ENCODE measurements at regions not wholly inside any gene's neighbourhood (a gene's known extent, or its start where the extent isn't known, plus 50 kb on each side); places are given as distances from the start of the nearest gene placed in this dataset.

DNA sequence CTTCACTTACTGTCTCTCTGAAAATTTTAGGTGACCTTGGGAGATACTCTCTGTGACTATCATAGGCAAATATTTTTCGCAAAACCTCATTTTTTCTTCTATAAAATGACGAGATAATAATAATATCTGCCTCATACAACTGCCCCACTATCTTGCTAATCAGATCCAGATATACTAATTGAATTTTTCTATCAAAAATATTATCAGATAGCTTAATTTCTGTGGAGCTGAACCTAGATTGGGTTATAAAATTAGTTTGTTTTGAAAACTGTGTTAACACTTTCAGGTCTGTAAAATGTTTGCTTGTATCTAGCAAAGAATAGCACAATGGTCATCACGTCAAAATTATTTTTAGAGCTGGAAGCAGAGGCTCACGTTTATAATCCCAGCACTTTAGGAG is 486.7 kb upstream of the LRRN3 start:
- DNase-seq: no peak

DNA sequence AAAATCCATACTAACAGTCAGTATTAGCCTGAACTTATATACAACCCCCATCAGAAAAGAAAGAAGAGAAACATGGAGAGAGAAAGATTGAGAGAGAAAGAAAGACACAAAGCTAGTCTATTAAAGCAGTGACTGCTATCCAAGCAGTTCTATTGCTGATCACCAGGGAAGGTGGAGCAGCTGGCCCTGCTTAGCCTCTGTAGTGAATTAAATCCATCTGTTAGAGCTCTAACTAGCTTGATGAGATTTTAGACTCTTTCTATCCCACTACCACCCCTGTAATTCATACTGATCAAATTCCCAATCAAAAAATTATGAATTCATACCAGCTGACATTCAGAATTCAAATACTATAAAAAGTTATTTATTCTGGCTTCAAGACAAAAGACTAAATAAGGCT is 486.0 kb upstream of the LRRN3 start:
- no peak for DNase-seq

DNA sequence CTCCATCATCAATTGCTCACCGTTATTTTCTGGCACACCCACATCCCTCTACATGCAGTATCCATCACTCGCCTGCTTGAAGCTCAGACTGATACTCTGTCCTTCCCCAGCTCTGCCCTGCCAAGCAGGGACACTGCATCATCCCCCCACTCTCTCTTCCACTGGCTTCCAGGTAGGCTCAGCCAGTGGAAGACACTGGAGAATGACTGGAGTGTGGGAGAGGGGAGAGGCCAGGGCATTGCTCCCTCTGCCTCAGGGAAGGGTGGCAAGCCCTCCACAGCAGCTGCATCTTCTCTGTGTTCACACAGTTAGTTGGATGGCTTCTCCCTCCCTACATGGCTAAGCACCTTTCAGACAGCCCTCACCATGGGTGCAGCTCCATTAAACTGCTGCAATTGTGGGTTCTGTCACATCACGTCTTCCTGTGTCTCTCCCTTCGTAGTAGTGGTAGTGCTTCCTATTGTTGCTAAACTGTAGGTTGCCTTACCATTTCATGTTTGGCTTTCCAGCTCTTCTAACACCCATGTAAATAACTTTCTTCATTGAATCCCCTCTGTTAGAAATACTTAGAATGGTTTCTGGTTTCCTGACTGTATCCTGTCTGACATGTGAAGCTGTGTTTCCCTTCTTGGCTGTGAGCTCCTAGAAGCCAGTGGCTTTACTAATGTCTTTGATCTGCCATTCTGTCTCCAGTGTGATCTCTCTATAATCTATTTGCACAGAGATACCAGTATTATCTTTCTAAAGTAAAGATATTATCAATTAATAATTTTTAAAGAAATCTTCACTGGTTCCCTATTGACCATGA is 483.7 kb upstream of the LRRN3 start:
- DNase-seq: no peak

DNA sequence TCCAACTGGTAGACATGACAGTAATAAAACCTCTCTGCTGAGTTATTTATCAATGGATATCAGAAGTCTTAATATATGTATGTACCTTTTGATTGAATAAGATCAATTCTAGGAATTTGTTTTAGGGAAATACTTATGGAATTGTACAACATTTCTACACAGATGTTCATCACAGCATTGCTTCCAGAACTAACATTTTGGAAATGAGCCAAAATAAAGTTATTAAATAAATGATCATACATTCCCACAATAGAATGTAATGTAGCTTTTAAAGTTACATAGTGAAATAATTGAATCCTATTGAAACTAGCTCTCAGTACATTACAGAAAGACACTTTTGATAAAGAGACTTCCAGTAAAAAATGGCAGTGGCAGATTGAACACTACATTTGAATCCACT is 481.6 kb upstream of the LRRN3 start:
- DNase-seq: no peak

DNA sequence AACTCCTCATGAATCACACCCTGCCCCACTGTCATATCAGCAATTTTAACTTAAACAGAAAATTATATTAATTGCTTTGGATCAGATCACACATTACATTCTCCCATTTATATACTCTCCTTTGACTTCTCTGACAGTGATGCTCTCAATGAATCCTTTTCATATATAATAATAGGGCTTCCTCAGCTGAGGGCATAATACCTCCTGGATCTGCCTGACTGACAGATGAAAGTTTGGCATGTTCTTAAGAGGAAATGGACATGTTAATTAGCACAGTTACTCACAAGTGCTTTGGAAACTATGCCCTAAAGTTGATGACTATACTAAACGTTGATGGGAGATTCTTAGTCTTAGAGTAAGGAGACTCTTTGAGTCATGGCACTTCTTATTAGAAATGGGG is 478.2 kb upstream of the LRRN3 start:
- no peak for DNase-seq
